Right renal pelvis (tissue), 4 donors: ENCODE measurements at regions not wholly inside any gene's neighbourhood (a gene's known extent, or its start where the extent isn't known, plus 50 kb on each side); places are given as distances from the start of the nearest gene placed in this dataset.
"Not testable (repeated sequence)": the region's sequence is repeated elsewhere in the genome, so short reads cannot be mapped to it uniquely, and the experiment has no call there.

Source experiments
- DNase-seq, 4 donors: peaks; one replicate each; pipeline ENCODE4 v3.0.0-alpha.2; 2013; ENCODE audit warnings: low read depth in 4 of 4, low spot score in 3 of 4, missing footprints in 1 of 4

- DNase-seq = no peak
Observed at GRCh38 chr4:107470173-107470572, 249.9 kb downstream of the PAPSS1 start.

DNA sequence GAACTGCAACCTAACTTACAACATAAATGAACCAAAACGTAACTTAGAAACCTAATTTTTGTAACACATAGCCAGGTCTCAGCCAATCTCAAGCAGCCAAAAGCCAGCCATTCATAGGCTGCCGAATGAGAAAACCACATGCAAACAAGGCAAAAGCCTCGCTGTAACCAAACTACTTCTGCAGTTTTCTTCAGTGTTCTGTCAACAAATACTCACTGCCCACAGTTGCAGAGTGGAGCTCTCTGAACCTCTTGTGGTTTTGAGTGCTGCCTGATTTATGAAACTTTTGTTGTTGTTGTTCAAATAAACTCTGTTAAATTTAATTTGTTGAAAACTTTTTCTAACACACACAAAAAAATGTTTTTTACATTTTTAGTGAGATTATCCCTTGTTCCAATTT, 251.2 kb downstream of the PAPSS1 start:
- DNase-seq = no peak

DNA sequence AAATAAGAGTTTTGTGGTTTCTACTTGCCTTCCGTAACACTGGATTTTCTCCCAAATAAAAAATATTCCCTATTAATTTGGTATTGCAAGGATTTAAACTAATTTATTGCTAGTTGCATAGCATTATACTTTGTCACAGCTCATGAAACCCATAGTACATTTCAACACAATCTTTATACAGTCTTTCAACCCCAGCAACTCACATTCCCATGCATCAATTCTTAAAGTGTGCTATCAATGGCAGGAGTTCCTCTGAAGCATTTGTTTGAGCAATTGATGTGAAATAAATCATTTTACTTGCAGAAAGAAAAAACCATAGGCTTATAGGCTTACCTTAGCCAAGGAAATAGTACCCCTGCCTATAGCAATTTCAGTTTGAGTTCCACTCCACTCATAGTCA, 251.9 kb downstream of the PAPSS1 start:
- DNase-seq = no peak

- no peak for DNase-seq
Observed at GRCh38 chr4:107467461-107467860, 252.6 kb downstream of the PAPSS1 start.

DNA sequence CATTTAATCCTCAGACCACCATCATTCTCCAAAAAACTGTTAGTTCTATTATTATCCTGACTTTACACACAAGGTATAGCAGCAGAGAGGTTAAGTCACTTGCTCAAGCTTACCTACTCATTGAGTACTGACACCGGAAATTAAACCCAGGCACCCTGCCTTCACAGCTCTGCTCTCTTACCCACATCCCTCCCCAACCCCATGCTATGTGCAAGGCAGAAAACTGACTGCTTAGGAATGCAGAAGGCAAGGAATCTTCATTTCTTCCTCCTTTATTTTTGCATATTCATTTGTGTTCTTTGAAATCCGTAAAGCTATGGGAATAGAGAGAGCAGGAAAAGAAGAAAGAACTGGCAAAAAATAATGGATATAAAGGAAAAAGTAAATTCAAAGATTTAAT, 261.8 kb downstream of the PAPSS1 start:
- DNase-seq = no peak

GRCh38 chr4:107453987-107454386, 266.0 kb downstream of the PAPSS1 start:
- no peak for DNase-seq

DNA sequence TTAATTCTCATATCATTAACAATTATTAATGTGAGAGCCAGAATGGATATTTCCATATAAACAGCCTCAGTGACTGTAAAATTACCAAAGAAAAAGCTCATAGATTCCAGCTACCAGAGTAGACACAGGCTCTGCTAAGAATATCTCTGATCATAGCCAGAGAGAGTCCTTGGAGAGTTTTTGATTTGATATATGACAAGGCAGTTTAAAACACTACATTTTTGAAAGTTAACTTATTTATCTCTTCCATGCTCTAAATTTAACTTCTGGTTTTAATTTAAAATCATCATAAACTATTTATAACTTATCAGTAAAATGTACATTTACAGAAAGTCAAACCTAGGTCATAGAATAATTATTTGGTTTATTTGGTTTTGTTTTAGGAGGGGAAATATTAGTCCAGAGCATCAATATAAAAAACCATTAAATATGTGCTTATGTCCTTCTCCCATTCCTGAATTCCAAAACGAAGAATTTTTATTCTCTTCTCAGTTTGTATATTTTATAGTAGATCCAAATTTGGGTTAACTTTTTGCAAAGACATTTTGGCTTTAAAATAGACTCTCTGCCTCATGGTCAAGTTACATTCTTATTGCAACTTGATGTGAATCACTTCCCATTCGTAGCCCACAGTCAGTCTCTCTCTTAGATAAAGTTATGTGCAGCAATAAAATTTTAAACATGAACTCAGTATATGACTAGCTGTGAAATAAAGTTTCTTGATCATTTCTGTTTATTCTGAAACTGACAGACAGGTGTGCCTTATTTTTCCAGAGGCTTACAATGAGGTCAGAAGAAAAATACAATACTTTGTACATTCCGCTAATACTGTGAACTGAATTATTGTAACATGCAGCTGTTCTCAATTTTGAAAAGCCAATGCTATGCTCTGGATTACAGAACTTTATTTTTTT, 267.1 kb downstream of the PAPSS1 start:
- no peak for DNase-seq

GRCh38 chr4:107449611-107450369, 270.2 kb downstream of the PAPSS1 start:
- DNase-seq = no peak

- DNase-seq = no peak
Observed at GRCh38 chr4:107442538-107443111, 277.4 kb downstream of the PAPSS1 start.

DNA sequence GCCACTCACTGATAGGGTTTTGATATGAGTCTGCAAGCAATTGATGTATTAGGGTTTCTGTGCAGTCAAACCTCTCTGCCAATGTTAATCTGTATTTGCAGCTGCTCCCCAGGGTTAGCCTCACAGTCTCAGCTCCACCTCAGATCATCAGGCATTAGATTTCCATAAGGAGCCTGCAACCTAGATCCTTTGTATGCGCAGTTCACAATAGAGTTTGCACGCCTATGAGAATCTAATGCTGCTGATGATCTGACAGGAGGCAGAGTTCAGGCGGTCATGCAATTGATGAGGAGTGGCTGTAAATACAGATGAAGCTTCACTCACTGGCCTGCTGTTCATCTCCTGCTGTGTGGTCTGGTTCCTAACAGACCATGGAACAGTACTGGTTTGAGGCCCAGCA, 280.6 kb downstream of the PAPSS1 start:
- DNase-seq = no peak

DNA sequence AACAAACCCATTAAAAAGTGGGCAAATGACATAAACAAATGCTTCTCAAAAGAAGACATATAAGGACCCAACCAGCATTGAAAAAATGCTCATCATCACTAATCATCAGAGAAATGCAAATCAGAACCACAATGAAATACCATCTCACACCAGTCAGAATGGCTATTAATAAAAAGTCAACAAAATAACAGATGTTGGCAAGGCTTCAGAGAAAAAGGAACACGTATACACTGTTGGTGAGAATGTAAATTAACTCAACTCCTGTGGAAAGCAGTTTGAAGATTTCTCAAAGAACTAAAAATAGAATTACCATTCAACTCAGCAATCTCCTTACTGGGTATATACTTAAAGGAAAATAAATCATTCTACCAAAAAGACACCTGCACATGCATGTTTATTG, 283.6 kb downstream of the PAPSS1 start:
- DNase-seq = not testable (repeated sequence)

- no peak for DNase-seq
Observed at GRCh38 chr4:107432451-107432850, 287.6 kb downstream of the PAPSS1 start.

DNA sequence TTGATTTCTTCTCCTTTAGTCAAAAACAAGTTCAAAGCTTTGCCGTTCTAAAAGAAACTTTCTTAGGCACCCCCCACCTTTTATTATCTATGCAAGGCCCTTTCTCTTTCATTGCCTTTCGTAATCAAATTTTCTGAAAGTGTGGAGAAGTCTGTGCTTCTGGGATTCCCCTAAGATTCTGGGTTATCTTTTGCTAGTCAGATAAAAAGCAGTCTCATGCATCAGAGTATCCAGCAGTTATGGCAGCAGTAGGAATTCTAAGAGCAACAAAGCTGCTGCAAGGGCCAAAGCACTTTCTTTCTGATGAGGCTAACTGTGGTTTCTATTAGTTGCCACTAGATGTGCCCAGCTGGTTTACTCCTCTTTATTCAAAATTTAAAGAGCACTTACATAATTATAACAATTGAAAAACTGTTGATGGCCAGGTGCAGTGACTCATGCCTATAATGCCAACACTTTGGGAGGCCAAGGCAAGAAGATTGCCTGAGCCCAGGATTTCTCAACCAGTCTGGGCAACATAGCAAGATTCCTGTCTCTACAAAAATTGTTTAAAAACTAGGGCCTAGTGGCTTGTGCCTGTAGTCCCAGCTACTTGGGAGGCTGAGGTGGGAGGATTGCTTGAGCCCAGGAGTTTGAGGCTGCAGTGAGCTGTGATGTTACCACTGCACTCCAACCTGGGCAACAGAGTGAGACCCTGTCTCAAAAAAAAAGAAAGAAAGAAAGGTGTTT, 296.2 kb downstream of the PAPSS1 start:
- no peak for DNase-seq

- not testable (repeated sequence) for DNase-seq
Observed at GRCh38 chr4:107419536-107419935, 300.5 kb downstream of the PAPSS1 start.

- DNase-seq = no peak
Observed at GRCh38 chr4:107419052-107419451, 301.0 kb downstream of the PAPSS1 start.

DNA sequence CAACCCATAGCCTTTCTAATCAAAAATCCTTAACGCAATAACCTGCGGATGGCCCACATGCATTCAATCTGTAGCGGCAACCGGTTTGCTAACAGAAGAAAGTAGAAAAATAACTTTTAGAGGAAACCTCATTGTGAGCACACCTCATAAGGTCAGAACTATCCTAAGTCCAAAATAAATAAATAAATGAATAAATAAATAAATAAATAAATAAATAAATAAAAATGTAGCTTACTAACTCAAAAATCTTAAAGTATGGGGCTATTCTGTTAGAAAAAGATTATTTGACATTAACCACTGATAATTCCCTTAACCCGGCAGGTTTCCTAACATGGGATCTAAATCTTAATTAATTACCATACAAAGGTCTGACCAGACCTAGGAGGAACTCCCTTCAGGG, 304.5 kb downstream of the PAPSS1 start:
- not testable (repeated sequence) for DNase-seq

DNA sequence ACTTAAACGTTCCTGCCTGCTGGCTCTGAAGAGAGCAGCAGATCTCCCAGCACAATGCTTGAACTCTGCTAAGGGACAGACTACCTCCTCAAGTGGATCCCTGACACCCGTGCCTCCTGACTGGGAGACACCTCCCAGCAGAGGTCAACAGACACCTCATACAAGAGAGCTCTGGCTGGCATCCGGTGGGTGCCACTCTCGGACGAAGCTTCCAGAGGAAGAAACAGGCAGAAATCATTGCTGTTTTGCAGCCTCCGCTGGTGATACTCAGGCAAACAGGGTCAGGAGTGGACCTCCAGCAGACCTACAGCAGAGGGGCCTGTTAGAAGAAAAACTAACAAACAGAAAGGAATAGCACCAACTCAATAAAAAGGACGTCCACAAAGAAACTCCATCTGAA, 310.2 kb downstream of the PAPSS1 start:
- not testable (repeated sequence) for DNase-seq

GRCh38 chr4:107408968-107409367, 311.1 kb downstream of the PAPSS1 start:
- DNase-seq = no peak

- peak; percentile 8 to 27 (median 16) for DNase-seq
Observed at GRCh38 chr4:107404591-107405300, 315.3 kb downstream of the PAPSS1 start.

DNA sequence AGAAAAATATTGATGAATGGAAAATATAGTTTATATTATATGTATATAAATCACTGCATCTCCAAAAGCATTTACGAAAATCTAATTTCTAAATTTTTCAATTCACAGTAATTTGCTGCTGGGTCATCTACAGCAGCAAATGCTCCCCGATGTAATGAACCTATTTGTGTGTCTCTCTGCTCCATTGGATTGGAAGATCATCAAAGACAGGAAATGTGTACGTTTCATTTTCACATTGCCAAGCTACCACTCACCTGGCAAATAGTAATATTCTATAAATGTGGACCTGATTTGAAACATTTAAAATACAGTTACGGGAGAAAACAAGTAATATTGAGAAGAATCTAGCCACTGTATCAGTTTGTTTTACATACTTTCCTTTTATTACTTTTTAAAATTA, 317.7 kb downstream of the PAPSS1 start:
- no peak for DNase-seq
